HG02870 (cell line): ENCODE measurements at regions not wholly inside any gene's neighbourhood (a gene's known extent, or its start where the extent isn't known, plus 50 kb on each side); places are given as distances from the start of the nearest gene placed in this dataset.
"Not testable (repeated sequence)": the region's sequence is repeated elsewhere in the genome, so short reads cannot be mapped to it uniquely, and the experiment has no call there.

Experiments
- ATAC-seq: cut with Tn5 transposase; IDR thresholded peaks from one replicate; pipeline ENCODE4 v1.9.1; 2021; ENCODE audit warnings: mild to moderate bottlenecking, moderate library complexity; ENCODE audit not compliant: unreplicated experiment

DNA sequence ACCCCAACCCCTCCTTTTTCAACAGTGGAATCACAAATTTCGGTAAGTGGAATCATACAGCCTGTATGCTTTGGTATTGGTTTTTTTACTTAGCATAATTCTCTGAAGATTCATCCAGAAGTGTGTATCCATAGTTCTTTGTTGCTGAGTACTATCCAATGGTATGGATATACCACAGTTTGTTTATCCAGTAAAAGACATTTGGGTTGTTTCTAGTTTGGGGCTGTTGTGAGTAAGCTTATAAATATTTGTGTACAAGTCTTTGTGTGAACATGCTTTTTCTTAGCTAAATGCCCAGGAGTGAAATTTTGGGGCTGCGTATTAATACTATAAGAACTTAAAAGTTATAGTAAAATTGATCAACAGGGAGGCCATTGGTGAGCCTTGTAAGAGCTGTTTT, 57.5 kb upstream of the GC start:
- no peak for ATAC-seq

DNA sequence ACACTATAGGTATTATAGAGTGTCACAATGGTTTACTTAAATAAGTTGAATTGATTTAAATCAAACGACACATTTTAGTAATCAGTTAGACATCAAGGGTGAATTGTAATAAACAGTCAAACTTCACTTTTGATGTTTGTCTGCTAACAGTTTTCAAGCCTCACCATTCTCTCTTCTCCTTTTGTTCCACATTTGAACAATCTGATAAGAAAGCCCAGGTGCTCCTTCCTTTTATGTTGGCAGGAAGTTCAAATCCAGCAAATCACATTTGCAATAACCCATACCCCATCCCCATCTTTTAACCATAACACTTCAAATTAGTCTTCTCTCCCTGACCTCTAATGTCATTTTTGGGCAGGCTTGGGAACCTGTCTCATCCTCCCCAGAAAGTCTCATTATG, 63.4 kb upstream of the GC start:
- ATAC-seq = no peak

DNA sequence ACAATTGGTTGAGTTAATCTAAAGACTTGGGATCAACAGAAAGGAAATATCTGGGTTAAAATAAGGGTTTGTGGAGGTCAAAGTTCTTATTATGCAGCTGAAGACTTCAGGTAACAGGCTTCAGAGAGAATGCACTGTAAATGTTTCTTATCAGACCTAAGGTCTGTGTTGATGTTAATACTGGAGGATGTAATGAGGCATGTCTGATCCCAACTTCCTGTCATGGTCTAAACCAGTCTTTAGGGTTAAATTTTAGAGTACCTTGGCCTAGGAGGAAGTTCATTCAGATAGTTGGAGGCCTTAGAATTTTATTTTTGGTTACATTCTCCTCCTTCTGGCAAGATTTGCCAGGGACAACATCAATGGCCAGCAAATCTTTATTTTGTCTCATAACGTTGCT, 72.1 kb upstream of the GC start:
- ATAC-seq = no peak

DNA sequence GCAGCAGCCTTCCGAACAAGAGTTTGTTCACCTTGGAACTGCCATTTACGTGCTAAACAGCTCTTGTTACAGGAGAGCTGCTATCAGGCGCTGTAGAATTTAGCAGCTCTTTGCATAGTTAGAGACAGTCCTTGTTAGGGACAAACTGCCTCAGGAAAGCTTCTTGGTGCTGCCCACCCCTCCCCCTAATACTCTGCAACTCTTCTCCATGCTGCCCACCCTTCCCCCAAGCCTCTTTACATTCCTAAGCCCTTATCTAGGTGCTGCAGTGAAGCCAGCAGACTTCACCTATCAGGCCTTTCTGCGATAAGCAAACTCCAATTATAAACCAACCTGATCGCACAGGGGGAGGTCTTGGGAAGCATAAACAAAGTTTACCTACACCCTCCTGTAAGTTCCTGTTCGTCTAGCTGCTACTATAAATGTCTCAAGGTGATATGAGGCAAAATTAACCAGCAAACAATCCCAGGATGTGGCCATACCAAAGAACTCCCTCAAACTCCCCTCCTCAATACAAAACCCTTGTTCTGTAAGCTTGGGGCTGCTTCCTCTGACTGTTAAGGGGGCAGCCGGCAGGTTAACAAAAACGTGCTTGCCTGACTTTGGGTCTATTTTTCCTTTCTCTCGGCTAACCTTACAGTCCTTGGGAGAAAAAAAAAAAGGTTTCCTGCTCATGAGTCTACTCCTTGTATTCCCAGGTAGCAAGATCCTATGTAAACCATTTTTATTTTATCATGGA, 74.0 kb upstream of the GC start:
- ATAC-seq = no peak

DNA sequence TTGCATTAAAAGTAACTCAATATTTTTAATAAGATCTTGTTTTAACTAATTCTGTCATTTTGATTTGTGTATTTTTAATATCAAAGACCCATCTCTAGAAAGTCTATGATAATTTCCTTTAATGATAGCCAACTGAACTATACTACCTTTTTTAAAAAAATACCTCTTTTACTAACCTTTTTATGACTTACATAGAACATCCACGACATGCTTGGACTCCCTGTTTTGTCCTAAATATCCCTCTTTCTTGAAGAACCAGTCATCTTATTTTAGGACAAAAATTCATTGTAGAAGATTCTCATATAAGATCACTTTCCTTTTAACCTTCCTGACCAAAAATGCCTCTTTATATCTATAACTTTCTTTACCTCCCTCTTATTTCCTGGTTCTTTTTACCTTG, 76.8 kb upstream of the GC start:
- no peak for ATAC-seq

DNA sequence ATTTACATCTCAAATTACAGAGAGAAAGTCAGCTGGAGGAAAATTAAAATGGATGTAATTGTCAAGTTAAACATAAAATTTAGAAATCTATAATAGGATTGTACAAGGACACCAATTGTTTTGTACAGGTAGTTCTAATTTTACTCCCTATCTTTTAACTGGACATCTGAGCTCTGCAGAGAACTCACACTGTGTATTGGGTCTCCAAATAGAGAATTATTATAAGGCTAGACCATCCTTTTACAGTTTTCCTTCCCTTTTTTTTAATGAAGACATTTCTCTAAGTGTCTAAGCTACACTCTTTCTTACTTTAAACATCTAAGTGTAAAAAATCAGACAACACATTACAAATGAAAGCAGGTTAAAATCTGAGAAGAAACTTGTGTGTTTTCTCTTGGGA, 78.4 kb upstream of the GC start:
- ATAC-seq = no peak

DNA sequence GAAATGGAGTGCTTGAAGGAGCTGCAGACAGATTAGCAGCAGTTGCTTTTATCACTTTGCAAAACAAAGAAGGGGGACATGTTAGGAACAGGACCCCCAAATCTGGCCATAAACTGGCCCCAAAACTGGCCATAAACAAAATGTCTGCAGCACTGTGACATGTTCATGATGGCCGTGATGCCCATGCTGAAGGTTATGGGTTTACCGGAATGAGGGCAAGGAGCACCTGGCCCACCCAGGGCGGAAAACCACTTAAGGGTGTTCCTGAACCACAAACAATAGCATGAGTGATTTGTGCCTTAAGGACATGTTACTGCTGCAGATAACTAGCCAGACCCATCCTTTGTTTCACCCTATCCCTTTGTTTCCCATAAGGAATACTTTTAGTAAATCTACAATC, 79.6 kb upstream of the GC start:
- no peak for ATAC-seq

DNA sequence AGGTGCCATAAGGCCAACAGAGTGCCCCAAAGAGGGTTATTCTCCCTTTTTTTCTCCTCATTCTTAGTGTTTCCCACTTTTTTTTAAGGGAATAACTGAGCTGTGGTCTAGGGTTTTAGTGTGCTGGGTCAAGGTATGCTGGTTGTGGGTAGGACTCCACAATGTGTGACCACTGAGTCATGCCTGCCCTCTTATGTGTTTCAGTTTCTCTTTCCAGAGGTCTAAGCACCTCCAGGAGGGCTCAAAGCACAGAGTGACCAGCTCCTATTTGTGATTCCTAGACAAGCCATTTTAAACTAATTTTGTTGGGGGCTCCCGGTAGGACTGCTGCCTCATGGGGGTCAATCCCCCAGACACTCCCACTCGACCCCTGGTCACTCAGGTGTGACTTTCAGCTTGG, 80.5 kb upstream of the GC start:
- no peak for ATAC-seq

DNA sequence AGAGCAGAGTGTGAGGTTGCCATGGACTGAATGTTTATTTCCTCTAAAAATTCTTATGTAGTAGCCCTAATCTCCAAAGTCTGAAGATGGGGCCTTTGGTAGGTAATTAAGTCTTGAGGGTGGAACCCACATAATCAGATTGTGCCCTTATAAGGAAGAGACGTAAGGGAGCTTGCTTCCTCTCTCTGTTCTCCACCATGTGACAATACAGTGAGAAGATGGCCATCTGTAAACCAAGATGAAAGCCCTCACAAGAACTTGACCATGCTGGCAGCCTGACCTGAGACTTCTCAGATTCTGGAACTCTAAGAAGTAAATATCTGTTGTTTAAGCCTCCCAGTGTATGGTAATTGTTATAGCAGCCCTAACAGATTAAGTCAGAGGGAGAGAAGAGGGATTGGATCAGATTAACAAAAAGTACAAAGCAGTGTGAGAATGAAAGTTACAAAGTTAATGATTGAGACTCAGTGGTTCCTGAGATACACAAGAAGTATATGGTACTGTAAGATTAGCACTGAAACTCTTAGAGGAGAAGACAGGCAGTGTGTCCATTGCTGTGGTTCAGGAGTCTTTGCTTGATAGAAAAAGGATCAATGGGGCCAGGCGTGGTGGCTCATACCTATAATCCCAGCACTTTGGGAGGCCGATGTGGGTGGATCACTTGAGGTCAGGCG, 82.5 kb upstream of the GC start:
- no peak for ATAC-seq

DNA sequence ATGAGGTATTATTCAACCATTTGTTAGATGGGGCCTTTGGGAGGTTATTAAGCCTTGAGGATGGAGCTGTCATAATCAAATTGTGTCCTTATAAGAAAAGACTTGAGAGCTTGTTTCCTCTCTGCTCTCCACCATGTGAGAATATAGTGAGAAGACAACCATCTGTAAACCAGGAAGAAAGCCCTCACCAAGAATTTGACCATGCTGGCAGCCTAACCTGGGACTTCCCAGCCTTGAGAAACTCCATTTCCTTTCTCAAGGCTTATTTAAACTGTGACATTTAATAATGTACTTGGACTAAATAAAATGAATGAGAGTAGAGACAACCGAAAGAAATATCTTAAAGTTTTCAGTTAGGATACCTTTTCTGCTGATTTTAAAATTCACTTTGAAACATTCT, 83.7 kb upstream of the GC start:
- ATAC-seq = no peak

DNA sequence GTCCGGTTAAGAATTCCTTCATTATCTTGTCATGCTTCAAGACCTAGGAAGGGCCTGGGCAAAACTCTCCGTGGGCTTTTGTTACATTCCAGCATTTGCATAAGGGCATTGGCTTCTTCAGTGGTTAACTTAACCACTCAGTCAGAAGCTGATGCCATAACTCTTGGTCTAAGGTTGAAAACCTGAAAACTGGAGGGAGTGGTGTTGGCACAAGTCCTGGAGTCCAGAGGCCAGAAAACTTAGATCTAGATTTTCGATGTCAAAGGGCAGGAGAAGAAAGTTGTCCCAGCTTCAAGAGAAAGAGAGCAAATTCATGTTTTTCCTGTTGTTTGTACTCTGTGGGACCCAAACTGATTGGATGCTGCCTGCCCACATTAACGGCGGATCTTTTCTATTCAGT, 86.6 kb upstream of the GC start:
- no peak for ATAC-seq

DNA sequence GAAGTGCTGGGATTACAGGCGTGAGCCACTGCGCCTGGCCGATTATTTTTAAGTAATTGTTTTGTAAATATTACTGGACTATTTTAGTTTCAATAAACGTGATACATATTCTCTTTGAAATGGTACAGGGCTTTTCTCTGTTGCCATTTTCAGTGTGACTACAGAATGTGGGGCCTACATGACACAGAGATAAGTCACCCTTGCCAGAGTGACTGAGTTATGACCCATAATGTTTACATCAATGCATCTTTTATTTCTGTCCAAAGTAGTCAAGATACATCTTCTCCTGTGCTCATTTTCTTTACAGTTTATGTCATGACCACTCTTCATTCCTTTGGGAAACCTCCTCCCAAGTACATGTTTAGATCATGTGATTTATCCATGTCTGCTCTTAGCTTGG, 88.3 kb upstream of the GC start:
- no peak for ATAC-seq

DNA sequence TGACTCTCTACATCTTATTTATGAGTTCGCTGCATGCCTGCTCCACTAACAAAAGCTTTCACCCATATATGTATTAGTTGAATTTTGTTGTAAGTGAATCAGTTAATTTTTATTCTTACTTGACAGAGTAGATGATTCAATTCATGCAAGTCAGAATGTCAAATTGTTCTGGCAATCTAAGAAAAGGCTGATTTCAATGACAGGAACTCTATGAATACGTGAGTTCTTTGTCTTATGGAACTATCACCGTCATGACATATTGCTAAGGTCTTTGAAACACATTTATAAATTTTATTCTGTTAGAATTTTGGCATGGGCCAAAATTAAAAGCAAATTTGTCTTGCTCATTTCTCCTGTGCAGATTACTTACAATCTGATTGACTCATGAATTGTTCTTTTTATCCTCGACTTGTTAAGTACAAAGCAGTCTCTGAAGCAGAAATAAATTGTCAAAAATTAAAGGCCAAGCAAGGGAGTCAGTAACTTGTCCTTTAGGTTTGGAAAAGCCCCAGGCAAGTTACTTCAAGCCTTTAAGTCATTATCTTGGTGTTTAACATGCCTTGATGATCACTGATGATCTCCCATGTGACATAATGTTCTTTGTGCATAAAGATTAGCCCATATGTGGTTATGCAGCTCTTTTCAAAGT, 89.0 kb upstream of the GC start:
- no peak for ATAC-seq

DNA sequence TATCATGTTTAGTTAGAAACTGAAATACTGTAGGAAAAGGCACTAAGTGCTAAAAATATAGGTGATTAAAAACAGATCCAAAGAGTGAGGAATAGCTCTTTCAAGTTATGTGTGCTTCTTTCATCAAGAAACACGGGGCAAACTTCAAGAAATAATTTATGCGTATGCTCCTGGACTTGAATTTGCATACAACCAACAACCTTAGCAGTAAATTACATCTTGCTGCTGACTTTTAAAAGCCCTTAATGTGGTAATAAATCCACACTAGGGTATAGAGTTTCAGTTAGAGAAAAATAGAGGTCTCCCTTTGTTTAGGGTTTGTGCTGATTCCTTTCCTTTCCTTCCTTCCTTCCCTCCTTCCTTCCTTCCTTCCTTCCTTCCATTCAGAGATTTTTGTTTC, 94.5 kb upstream of the GC start:
- ATAC-seq = no peak

DNA sequence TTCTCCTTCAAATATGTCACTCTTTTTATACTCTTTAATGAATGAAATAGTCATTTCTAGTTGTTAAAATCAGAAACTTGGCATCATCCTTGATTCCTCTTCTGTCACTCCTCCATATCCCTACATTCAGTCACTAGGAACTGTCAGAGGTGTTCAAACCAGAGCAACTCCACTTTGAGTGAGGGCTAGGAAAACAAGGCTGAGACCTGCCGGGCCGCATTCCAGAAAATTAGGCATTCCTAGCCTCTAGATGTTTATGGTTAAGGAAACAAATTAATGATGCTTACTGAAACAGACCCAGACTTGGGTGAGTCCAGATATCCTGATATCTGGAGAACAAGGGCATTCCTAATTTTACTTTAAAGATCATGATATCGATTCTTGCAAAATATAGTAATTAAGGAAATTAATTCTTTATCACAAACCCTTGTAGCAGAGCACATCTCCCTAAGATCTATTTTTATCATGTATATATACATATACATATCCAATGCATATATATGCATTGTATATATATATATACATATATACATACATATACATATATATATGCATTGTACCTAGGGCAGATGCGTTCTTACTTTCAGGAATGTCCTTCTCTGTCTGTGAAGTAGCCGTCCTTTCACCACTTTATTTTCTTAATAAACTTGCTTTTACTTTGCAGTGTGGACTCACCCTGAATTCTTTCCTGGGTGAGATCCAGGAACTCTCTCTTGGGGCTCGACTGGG, 98.4 kb upstream of the GC start:
- ATAC-seq = no peak

DNA sequence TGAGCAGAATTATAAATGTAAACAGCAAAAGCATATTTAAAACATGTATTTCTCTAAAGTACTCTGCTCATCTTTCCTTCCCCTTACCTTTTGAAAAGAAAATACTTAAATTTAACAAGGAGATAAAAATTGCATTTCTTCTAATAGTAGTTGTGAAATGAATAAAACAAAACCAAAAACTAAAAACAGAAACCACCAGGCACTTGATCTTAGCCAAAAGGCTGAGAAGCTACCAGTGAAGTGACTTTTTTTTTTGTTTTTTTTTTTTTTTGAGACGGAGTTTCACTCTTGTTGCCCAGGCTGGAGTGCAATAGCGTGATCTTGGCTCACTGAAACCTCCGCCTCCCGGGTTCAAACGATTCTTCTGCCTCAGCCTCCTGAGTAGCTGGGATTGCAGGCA, 116.5 kb upstream of the GC start:
- peak; percentile 57 for ATAC-seq

DNA sequence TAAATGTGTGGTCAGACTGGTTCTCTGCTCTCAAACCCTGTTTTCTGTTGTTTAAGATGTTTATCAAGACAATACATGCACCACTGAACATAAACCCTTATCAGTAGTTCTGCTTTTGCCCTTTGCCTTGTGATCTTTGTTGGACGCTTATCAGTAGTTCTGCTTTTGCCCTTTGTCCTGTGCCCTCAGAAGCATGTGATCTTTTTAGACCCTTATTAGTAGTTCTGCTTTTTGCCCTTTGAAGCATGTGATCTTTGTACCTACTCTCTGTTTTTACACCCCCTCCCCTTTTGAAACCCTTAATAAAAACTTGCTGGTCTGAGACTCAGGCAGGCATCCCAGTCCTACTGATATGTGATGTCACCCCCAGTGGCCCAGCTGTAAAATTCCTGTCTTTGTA, 121.7 kb upstream of the GC start:
- not testable (repeated sequence) for ATAC-seq

DNA sequence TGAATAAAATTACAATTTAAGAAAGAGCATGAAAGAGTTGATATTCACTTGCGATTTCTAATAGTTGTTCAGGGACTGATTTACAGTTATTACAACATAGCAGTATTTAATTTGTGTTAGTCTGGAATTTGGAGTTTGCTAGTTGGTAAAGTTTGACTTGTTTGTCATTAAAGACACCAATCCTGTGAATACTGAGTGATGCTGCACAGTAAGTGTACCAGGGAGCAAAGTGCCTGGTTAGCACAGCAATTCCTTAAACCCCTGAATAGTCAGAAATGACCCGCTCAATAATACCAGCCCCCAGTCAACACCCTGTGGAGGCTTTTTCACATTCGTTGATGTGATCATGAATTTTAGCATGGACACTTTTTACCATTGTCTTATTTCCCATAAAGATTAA, 122.2 kb upstream of the GC start:
- ATAC-seq = no peak

DNA sequence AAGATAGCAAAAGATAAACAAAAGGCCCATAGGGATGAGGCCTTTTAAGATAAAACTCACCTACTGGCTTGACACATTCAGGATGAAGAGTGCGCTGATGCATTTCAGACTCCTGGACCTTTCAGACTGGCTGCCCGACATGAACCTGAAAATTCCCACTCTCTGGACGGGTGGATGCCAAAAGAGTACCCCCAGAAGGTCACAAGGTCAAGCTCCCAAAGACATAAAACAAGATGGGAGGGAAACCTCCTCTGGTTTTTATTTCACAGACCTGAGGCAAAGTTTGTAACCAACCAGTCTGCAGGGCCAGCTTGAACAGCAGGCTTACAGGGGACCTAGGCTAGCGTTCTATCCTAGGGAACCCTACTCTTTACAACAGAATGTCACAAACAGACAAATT, 123.2 kb upstream of the GC start:
- no peak for ATAC-seq

DNA sequence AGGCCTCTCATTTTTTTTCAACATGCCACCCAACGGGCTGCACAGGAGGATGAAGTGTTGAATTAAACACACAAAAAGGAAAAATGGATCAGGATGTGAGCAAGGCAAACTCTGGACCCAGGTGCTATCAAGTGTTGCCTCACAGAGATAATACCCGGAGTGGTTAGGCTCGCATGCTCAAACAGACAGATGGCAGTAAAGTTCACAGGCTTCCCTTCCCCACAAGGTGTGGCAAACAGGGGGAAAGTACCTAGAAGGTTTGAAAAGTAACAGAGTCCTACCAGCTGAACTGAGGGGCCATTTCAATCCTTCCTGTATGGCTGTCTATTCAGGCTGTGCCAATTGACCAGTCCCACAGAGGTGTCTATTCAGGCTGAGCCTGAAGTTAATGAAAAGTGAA, 123.9 kb upstream of the GC start:
- peak; percentile 55 for ATAC-seq

DNA sequence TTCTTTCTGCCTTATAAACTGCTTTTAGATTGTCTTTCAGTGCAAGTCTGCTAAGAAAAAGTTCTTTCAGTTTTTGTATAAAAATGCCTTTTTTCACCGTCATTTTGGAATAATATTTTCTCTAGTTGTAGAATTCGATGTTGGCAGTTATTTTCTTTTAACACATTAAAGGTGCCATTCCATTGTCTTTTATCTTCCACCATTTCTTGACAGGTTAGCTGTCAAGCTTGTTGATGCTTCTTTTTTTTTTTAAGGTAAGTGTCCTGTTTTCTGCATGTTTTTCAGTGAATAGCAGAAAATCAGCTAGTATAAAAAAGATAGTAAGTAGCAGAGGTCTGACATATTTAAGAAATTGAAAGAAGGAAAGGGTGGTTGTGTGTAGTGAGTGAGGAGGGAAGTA, 118.5 kb upstream of the NPFFR2 start:
- ATAC-seq = no peak

DNA sequence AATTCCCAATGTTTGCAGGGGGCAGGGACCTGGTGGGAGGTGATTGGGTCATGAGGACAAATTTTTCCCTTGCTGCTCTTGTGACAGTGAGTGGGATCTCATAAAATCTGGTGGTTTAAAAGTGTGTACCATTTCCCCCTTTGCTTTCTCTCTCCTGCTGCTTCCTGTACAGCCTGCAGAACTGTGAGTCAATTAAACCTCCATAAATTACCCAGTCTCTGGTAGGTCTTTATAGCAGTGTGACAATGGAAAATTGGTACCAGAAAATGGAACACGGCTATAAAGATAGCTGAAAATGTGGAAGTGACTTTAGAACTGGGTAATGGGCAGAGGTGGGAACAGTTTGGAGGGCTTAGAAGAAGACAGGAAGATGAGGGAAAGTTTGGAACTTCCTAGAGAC, 108.7 kb upstream of the NPFFR2 start:
- no peak for ATAC-seq
